GM23248 (cell line): ENCODE measurements at regions not wholly inside any gene's neighbourhood (a gene's known extent, or its start where the extent isn't known, plus 50 kb on each side); places are given as distances from the start of the nearest gene placed in this dataset.

Source experiments
- EZH2 ChIP-seq: fragments of 200-600 bp; sonication (generic); IDR thresholded peaks from 2 replicates; pipeline ENCODE4 v1.6.1; 2018; ENCODE audit warnings: antibody characterized with exemption, mild to moderate bottlenecking; ENCODE audit not compliant: insufficient read depth, poor library complexity, severe bottlenecking
- EZH2phosphoT487 ChIP-seq: fragments of 200-600 bp; sonication (generic); IDR thresholded peaks from 2 replicates; pipeline ENCODE4 v1.6.1; 2018; ENCODE audit warnings: antibody characterized with exemption, moderate library complexity, mild to moderate bottlenecking, low read depth; ENCODE audit not compliant: insufficient read depth

DNA sequence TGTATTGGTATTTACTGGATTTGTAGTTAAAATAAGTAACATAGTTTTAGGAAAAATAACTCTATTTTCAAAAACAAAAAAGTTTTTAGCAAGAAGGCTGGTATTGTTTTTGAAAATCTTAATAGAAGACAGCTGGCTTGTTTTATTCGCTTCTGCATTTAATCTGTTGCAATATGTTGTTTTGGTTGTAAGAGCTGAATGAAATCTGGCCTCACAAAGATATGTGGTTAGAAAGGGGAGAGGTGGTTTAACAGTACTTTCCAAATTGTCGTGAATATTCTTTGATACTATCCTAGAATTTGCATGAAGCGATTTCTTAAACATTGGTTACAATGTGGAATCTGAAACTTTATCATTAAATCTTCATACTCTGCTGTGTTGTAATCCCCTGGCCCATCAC, 355.9 kb upstream of the FZD8 start:
- no peak for TF ChIP-seq EZH2
- TF ChIP-seq EZH2phosphoT487, result no peak
